ENCODE measurements at regions not wholly inside any gene's neighbourhood (a gene's known extent, or its start where the extent isn't known, plus 50 kb on each side); places are given as distances from the start of the nearest gene placed in this dataset.

DNA sequence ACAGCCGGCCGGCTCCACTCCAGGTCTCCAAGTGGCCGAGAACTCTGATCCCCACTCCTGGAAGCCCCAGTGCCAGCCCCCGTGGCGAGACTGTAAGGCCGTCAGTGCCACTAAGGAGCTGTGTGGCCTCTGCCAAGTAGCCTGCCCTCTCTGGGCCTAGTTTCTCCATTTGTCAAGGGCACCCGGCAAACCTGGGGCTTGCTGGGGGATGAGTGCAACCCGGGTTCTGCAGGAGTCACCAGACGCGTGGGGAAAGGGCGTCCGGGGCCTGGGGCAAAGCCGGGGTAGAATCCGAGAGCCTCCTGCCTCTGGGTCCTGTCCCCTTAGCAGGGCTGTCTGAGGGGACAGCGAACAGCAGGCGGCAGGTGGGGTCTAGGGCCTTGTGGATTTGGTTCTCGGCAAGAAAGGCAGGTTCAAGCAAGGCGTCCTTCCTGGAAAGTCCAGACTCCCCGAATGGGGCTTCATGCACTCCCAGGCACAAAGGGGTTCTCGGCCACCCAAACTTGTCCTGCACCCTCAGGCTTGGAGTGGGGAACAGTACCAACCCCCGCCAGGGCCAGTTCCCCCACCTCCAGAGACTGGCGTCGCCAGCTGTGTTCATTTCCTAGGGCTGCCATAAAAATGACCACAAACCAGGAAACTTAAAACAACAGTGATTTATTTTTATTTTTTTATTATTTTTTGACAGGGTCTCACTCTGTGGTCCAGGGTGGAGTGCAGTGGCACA, 56.0 kb downstream of the NCOR2 start:
- TF ChIP-seq, protein P1, sequence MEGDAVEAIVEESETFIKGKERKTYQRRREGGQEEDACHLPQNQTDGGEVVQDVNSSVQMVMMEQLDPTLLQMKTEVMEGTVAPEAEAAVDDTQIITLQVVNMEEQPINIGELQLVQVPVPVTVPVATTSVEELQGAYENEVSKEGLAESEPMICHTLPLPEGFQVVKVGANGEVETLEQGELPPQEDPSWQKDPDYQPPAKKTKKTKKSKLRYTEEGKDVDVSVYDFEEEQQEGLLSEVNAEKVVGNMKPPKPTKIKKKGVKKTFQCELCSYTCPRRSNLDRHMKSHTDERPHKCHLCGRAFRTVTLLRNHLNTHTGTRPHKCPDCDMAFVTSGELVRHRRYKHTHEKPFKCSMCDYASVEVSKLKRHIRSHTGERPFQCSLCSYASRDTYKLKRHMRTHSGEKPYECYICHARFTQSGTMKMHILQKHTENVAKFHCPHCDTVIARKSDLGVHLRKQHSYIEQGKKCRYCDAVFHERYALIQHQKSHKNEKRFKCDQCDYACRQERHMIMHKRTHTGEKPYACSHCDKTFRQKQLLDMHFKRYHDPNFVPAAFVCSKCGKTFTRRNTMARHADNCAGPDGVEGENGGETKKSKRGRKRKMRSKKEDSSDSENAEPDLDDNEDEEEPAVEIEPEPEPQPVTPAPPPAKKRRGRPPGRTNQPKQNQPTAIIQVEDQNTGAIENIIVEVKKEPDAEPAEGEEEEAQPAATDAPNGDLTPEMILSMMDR (IDR thresholded peaks at IDR 0.05; ENCODE audit: unreplicated experiment): no peak
- intact Hi-C loops (cut with micrococcal nuclease; ENCODE audit: unreplicated experiment): loop anchor here (5.0 kb wide), 1 partner anchor 56 kb away; the partner anchor contains the start of gene NCOR2
- no peaks in the 10 kb centered on the region for H3K27me3 Mint-ChIP-seq (ENCODE audit: unreplicated experiment)
- H3K4me3 Mint-ChIP-seq (ENCODE audit: low read depth, unreplicated experiment): peak overlapping the region; percentile 35
- peaks cover 86% of the 10 kb centered on the region for H3K36me3 Mint-ChIP-seq (ENCODE audit: insufficient read depth, unreplicated experiment)
- peaks cover 88% of the 10 kb centered on the region for H3K4me1 Mint-ChIP-seq (ENCODE audit: low read depth, unreplicated experiment)
- peak overlapping the region; percentile 80 for H3K27ac Mint-ChIP-seq (ENCODE audit: unreplicated experiment)
- CTCF ChIA-PET: no interaction called here
- H3K9me3 Mint-ChIP-seq (ENCODE audit: low read depth, unreplicated experiment): no peaks in the 10 kb centered on the region
- no TSS peak for BruUV-seq (replicated peaks)
- no peak for DNase-seq

DNA sequence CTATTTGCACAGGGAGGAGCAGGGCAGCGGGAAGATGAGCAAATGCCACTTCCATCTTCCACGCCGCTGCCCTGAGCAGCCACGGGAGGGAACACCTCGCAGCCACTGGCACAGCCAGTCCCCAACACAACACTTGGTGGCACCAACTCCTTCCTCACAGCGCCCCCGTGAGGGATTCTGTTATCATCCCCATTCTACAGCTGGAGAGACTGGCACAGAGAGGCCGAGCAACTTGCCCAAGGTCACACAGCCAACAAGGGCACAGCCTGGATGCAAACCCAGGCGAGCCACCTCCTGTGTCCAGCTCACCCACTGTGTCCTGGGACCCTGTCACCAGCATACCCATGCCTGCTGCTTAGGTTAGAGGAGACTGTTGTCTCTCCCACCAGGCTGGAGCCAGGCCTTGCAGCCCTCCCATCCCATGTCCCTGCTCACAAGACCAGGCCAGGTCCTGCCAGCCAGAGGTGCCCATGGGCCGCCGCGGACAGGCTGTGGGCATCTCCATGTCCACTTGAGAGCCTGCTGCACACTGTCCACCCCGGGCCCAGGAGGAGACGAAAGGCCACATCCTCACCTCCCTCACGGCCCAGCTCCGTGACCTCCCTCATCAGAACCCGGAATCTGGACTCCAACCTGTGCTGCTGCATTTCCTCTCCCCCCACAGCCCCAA, 57.0 kb downstream of the NCOR2 start:
- Mint-ChIP-seq H3K9me3 (ENCODE audit: low read depth, unreplicated experiment) (no peaks in the 10 kb centered on the region), H3K4me3 (ENCODE audit: low read depth, unreplicated experiment) (peak overlapping the region; percentile 35), H3K36me3 (ENCODE audit: insufficient read depth, unreplicated experiment) (peaks cover 85% of the 10 kb centered on the region), H3K27ac (ENCODE audit: unreplicated experiment) (peak overlapping the region; percentile 80), H3K4me1 (ENCODE audit: low read depth, unreplicated experiment) (peaks cover 90% of the 10 kb centered on the region), H3K27me3 (ENCODE audit: unreplicated experiment) (no peaks in the 10 kb centered on the region)
- no TSS peak for BruUV-seq (replicated peaks)
- CTCF ChIA-PET: interaction anchor here (1.4 to 2.9 kb wide), 3 partner anchors 8 to 236 kb away, joined by 4 to 12 read pairs (median 8); no protein-coding TSS in a partner anchor
- intact Hi-C loops (cut with micrococcal nuclease; ENCODE audit: unreplicated experiment): loop anchor here (5.0 kb wide), 1 partner anchor 57 kb away; the partner anchor contains the start of gene NCOR2
- DNase-seq: peak; percentile 73
- TF ChIP-seq, protein P1 (IDR thresholded peaks at IDR 0.05; ENCODE audit: unreplicated experiment): peak; percentile 44

DNA sequence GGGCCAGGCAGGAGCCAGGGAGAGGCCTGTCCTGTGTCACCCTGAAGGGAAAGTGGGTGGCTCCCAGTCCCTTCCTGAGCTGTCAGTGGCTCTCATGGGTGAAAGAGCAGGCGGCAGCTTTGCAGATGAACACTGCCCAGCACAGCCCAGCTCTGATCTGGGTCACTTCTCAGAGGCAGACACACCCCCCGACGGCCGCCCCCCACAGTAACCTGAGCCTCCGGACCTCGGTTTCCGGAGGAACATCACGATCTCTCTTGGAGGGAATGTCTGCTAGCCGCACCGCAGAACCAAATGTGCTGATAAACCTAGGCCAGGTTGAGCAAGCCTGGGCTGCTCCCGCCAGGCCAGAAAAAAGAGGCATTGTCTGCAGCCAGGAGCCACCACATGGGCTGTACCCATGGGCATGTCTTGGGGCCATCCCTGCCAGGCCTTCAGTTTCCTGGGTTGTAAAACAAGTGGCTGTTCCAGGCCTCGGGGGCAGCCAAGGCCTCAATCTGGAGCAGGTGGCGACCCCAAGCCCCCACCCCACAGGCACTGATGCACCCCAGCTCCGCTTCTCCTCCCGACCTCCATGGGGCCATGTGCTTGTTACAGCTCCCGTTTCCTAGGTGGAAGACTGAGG, 57.6 kb downstream of the NCOR2 start:
- TF ChIP-seq, protein P1 (IDR thresholded peaks at IDR 0.05; ENCODE audit: unreplicated experiment): no peak
- Mint-ChIP-seq H3K9me3 (ENCODE audit: low read depth, unreplicated experiment) (no peaks in the 10 kb centered on the region), H3K27ac (ENCODE audit: unreplicated experiment) (peak overlapping the region; percentile 80), H3K27me3 (ENCODE audit: unreplicated experiment) (no peaks in the 10 kb centered on the region), H3K36me3 (ENCODE audit: insufficient read depth, unreplicated experiment) (peaks cover 81% of the 10 kb centered on the region), H3K4me1 (ENCODE audit: low read depth, unreplicated experiment) (peaks cover 83% of the 10 kb centered on the region), H3K4me3 (ENCODE audit: low read depth, unreplicated experiment) (peak overlapping the region; percentile 35)
- BruUV-seq (replicated peaks): no TSS peak
- DNase-seq: peak; percentile 92
- intact Hi-C loops (cut with micrococcal nuclease; ENCODE audit: unreplicated experiment): loop anchor here (5.0 kb wide), 3 partner anchors 57 to 218 kb away; partner anchors contain the start of gene NCOR2
- CTCF ChIA-PET: interaction anchor here (1.0 to 2.9 kb wide), 5 partner anchors 9 to 255 kb away, joined by 3 to 12 read pairs (median 4); no protein-coding TSS in a partner anchor

DNA sequence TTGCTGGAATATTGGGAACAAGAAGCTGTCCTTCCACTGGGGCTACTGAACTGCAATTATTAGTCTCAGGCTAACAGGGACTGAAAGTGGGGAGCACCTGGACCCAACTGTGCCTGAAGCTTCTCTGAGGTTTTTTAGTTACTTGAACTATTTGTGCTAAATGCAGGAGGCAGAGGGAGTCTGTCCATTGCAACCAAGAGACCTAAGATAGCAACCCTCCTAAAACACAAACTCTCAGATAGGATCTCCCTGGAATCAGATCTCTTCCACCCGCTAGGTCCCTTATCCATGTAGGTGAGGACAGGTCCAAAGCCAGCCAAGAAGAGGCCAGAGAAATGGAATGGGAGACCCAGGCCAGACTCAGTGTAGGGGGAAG, 58.1 kb downstream of the NCOR2 start:
- BruUV-seq (replicated peaks): no TSS peak
- peak overlapping the region; percentile 35 for H3K4me3 Mint-ChIP-seq (ENCODE audit: low read depth, unreplicated experiment)
- no peaks in the 10 kb centered on the region for H3K27me3 Mint-ChIP-seq (ENCODE audit: unreplicated experiment)
- CTCF ChIA-PET: interaction anchor here (1.0 to 2.9 kb wide), 5 partner anchors 9 to 255 kb away, joined by 3 to 12 read pairs (median 4); no protein-coding TSS in a partner anchor
- TF ChIP-seq, protein P1 (IDR thresholded peaks at IDR 0.05; ENCODE audit: unreplicated experiment): no peak
- no peaks in the 10 kb centered on the region for H3K9me3 Mint-ChIP-seq (ENCODE audit: low read depth, unreplicated experiment)
- DNase-seq: no peak
- peaks cover 80% of the 10 kb centered on the region for H3K36me3 Mint-ChIP-seq (ENCODE audit: insufficient read depth, unreplicated experiment)
- intact Hi-C loops (cut with micrococcal nuclease; ENCODE audit: unreplicated experiment): loop anchor here (5.0 kb wide), 2 partner anchors 57 to 218 kb away; no protein-coding TSS in a partner anchor
- peaks cover 84% of the 10 kb centered on the region for H3K4me1 Mint-ChIP-seq (ENCODE audit: low read depth, unreplicated experiment)
- peak overlapping the region; percentile 80 for H3K27ac Mint-ChIP-seq (ENCODE audit: unreplicated experiment)
